NT2/D1 (cell line): ENCODE measurements at regions not wholly inside any gene's neighbourhood (a gene's known extent, or its start where the extent isn't known, plus 50 kb on each side); places are given as distances from the start of the nearest gene placed in this dataset.

Experiments
- SUZ12 ChIP-seq: IDR thresholded peaks from 2 replicates; pipeline ENCODE4 v1.6.1; 2011; ENCODE audit not compliant: insufficient read length, insufficient read depth; ENCODE audit errors: extremely low read depth
- YY1 ChIP-seq: IDR thresholded peaks from 2 replicates; pipeline ENCODE4 v1.6.1; 2011; ENCODE audit not compliant: insufficient read length, insufficient read depth
- ZNF274 ChIP-seq: IDR thresholded peaks from 2 replicates; pipeline ENCODE4 v1.6.1; 2011; ENCODE audit warnings: mild to moderate bottlenecking, low read depth, low read length

GRCh38 chr11:112858289-112859023 lies 102.8 kb upstream of the NCAM1 start:
- no peak for TF ChIP-seq SUZ12
- no peak for TF ChIP-seq YY1
- TF ChIP-seq ZNF274: no peak
